HG02678 (cell line): ENCODE measurements at regions not wholly inside any gene's neighbourhood (a gene's known extent, or its start where the extent isn't known, plus 50 kb on each side); places are given as distances from the start of the nearest gene placed in this dataset.

Source experiments
- ATAC-seq: cut with Tn5 transposase; IDR thresholded peaks from one replicate; pipeline ENCODE4 v1.9.1; 2021; ENCODE audit warnings: mild to moderate bottlenecking, moderate library complexity; ENCODE audit not compliant: unreplicated experiment

DNA sequence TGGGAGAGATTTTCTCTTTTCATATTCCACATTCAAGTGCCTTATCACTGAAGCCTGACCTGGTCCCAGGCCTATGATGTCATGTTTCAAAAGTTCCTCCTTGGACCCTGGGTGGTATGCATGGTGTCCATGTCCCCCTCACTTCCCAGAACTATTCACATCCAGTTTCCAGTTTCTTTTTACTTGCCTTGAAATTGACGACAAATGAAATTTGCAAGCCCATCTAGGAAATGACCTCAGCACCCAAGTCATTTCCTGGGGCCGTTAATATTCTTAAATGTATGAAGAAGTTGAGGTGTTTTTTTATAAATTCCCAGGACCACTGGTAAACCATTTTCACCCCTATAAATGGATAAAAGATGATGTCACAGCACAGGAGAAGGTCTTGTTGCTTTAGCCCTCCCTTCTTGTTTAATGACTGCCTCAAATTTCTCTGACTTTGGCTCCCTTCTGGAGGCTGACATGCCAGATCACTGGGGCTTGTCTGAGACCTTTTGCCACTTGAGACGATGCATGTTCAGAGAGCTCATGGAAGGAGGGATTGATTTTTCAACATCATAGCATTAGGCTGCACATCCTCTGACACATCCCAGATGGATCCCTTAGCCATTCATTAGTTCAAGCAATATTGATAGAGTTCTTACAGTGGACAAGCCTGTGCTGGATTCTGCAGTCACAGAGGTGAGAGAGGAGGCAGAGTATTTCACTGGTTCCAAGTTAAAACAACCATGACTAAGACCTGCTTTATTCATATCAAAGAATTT lies 221.3 kb downstream of the PLPP3 start:
- ATAC-seq: no peak

- no peak for ATAC-seq
Observed at GRCh38 chr1:56356376-56356990, 222.9 kb downstream of the PLPP3 start.

DNA sequence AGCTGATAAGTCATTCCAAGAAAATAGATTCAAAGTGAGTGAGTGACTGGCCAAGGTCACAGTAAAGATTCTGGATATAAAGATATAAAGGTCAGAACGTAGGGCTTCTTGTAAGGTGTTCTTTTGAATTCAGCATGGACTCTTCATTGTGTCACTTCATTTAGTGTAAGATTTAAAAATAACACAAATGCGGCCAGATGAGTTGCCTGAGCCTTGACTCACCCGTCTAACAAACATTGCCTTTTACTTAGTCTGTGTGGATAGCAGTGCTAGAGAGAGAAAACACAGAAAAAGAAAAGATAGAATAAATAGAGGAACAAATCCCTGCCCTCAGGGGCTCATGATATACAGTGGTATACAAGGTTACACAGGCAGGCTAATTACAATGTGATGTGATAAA lies 223.4 kb downstream of the PLPP3 start:
- ATAC-seq: no peak

DNA sequence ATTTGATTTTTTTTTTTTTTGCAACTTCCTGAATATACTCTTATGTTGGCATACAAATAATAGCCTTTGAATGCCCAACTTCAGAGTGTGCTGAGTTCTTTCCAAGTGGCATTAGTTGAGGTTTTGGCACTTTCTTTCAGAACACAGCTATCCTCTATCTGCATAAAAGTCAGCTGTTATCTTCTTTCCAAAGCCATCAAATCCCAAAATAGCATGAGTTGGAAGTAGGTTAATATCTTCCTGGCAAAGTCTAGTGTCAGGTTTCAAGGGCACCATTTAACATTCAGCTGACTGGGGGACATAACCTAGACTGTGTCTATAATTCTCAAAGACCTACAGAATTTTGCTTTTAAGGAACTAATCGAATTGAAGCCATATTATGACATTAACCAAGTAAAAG lies 223.9 kb downstream of the PLPP3 start:
- ATAC-seq: no peak

GRCh38 chr1:56345831-56346230 lies 233.5 kb downstream of the PLPP3 start:
- no peak for ATAC-seq

GRCh38 chr1:56340977-56341376 lies 238.4 kb downstream of the PLPP3 start:
- no peak for ATAC-seq

- ATAC-seq: no peak
Observed at GRCh38 chr1:56339786-56340465, 239.4 kb downstream of the PLPP3 start.

- no peak for ATAC-seq
Observed at GRCh38 chr1:56339093-56339492, 240.3 kb downstream of the PLPP3 start.

- ATAC-seq: no peak
Observed at GRCh38 chr1:56336982-56337381, 242.4 kb downstream of the PLPP3 start.

GRCh38 chr1:56335394-56335793 lies 244.0 kb downstream of the PLPP3 start:
- ATAC-seq: no peak

- no peak for ATAC-seq
Observed at GRCh38 chr1:56334047-56334446, 245.3 kb downstream of the PLPP3 start.

DNA sequence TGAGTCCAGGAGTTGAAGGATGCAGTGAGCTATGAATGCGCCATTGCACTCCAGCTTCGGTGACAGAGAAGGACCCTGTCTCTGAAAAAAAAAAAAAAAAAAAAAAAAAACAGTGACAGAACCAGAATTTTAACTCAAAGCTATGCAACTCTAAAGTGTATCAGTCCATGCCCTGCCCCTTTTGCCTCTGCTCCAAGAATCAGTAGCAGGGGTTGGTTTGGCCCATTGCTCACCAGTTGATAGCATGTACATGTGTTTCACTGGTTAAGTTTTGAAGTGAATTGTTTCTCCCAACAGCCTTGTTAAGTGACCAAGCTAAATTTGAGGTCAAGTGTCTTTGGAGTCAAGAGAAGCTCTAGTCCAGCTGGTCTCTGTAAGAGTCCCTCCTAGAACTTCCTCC lies 245.9 kb downstream of the PLPP3 start:
- no peak for ATAC-seq

DNA sequence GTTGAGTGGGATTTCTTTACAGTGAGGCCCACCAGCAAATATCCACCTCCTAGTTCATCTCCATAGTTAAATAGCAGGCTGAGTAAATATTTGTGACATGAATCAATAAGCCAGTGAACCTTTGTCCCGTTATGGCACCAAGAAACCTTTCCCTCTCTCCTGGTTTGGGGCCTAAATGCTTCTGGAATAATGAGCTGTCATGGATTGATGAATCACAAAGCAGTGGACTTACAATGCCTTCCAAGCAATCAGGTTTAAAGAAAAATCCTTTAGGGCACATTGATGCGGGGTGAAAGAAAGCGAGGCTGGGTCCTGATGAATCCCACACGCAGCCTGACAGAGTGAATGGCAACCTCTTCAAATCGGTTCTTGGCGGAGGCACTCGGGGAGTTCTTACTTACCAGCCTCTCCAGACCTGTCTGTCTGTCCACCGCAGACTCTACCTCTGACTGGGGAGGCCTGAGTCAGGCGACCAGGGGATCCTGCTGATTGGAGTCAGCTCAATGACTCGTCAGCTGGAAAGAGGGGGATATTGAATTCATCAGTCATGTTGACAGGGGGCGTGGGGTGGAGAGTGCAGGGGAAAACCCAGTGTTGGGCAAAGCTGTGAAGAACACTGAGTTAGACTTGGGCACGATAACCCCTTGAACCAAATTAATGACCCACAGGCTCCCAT lies 247.3 kb downstream of the PLPP3 start:
- no peak for ATAC-seq

GRCh38 chr1:56331207-56331891 lies 248.0 kb downstream of the PLPP3 start:
- ATAC-seq: no peak

GRCh38 chr1:56330391-56331026 lies 248.9 kb downstream of the PLPP3 start:
- peak; percentile 92 for ATAC-seq

DNA sequence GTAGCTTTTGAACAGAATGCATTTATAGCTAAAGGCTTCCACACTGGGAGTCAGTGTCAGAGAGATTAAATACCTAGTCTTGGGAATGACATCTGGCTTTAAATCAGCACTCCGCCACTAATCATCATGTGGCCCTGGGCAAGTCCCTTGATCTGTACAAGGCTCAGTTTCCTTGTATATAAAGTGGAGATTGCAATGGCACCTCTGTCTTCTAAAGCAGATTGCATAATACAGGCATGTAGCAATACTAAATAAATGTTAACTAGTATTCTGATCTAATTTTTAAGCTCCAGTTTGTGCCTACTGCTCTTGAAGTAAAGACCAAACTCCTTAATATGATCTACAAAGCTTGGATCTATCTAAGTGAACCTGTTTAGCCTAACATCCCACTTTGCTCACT lies 249.4 kb downstream of the PLPP3 start:
- ATAC-seq: no peak

GRCh38 chr1:56327195-56327594 lies 252.2 kb downstream of the PLPP3 start:
- no peak for ATAC-seq

GRCh38 chr1:56326056-56326455 lies 253.3 kb downstream of the PLPP3 start:
- ATAC-seq: no peak

DNA sequence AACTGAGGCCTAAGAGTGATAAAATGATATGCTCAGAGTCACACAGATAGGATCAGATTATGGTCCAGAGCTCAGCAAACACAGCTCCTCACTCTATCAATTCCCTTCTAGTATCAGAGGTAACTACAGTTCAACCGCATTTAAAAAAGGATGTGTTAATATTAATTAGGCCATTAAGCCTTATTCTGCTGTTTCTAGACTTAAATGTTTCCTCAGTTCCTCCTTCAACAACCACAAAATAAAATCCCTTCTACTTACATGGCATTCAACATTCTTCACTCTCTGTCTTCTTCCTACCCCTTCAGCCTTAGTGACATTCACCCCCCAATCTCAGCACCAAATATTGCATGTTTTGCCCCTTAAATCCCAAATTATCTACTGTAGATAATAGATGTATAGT lies 254.9 kb downstream of the PLPP3 start:
- no peak for ATAC-seq

GRCh38 chr1:56322211-56322610 lies 257.2 kb downstream of the PLPP3 start:
- ATAC-seq: no peak

DNA sequence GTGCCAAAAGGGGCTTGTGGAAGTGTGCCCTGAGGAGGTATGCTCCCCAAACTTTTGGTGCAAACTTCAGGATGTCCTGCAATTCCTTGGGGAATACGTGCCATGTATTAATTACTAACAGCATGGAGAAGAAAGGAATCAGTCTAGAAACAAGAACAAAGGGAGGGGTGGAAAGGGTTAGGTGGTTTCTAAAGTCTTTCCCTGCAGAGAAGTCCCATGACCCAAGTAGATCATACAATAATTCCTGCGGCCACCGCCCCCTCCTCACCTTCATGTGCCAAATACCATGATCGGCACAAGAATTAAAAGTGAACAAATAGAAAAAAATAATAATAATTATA lies 258.2 kb downstream of the PLPP3 start:
- ATAC-seq: no peak
